ENCODE measurements at regions not wholly inside any gene's neighbourhood (a gene's known extent, or its start where the extent isn't known, plus 50 kb on each side); places are given as distances from the start of the nearest gene placed in this dataset.
"Not testable (repeated sequence)": the region's sequence is repeated elsewhere in the genome, so short reads cannot be mapped to it uniquely, and the experiment has no call there.

GRCh38 chr6:16922282-16922681 lies 161.0 kb upstream of the ATXN1 start:
- DNase-seq (ENCODE audit: low spot score) = no peak
- in situ Hi-C loops (cut with HindIII; ENCODE audit: low sequenced_read_pairs) = no loop called here

- DNase-seq (ENCODE audit: low spot score) = no peak
- in situ Hi-C loops (cut with HindIII; ENCODE audit: low sequenced_read_pairs) = no loop called here
Measured at GRCh38 chr6:16921399-16922110, 160.3 kb upstream of the ATXN1 start.

GRCh38 chr6:16918586-16918985 lies 157.3 kb upstream of the ATXN1 start:
- in situ Hi-C loops (cut with HindIII; ENCODE audit: low sequenced_read_pairs) = no loop called here
- DNase-seq (ENCODE audit: low spot score) = no peak

- in situ Hi-C loops (cut with HindIII; ENCODE audit: low sequenced_read_pairs) = no loop called here
- no peak for DNase-seq (ENCODE audit: low spot score)
Measured at GRCh38 chr6:16914184-16914583, 152.9 kb upstream of the ATXN1 start.

GRCh38 chr6:16912756-16913155 lies 151.5 kb upstream of the ATXN1 start:
- no peak for DNase-seq (ENCODE audit: low spot score)
- in situ Hi-C loops (cut with HindIII; ENCODE audit: low sequenced_read_pairs) = no loop called here

GRCh38 chr6:16911088-16911487 lies 149.8 kb upstream of the ATXN1 start:
- no peak for DNase-seq (ENCODE audit: low spot score)
- in situ Hi-C loops (cut with HindIII; ENCODE audit: low sequenced_read_pairs) = no loop called here

GRCh38 chr6:16909658-16910360 lies 148.5 kb upstream of the ATXN1 start:
- in situ Hi-C loops (cut with HindIII; ENCODE audit: low sequenced_read_pairs) = no loop called here
- no peak for DNase-seq (ENCODE audit: low spot score)

- in situ Hi-C loops (cut with HindIII; ENCODE audit: low sequenced_read_pairs) = no loop called here
- DNase-seq (ENCODE audit: low spot score) = no peak
Measured at GRCh38 chr6:16907991-16908390, 146.7 kb upstream of the ATXN1 start.

GRCh38 chr6:16904957-16905356 lies 143.7 kb upstream of the ATXN1 start:
- in situ Hi-C loops (cut with HindIII; ENCODE audit: low sequenced_read_pairs) = no loop called here
- no peak for DNase-seq (ENCODE audit: low spot score)

GRCh38 chr6:16903470-16903869 lies 142.2 kb upstream of the ATXN1 start:
- no peak for DNase-seq (ENCODE audit: low spot score)

GRCh38 chr6:16902502-16902901 lies 141.2 kb upstream of the ATXN1 start:
- no peak for DNase-seq (ENCODE audit: low spot score)
- in situ Hi-C loops (cut with HindIII; ENCODE audit: low sequenced_read_pairs) = no loop called here

More at GRCh38 chr6:16903470-16903869, 142.2 kb upstream of the ATXN1 start:
- in situ Hi-C loops (cut with HindIII; ENCODE audit: low sequenced_read_pairs) = no loop called here

GRCh38 chr6:16901782-16902181 lies 140.5 kb upstream of the ATXN1 start:
- peak; percentile 10 for DNase-seq (ENCODE audit: low spot score)
- in situ Hi-C loops (cut with HindIII; ENCODE audit: low sequenced_read_pairs) = no loop called here

GRCh38 chr6:16901306-16901705 lies 140.0 kb upstream of the ATXN1 start:
- no peak for DNase-seq (ENCODE audit: low spot score)
- in situ Hi-C loops (cut with HindIII; ENCODE audit: low sequenced_read_pairs) = no loop called here

- in situ Hi-C loops (cut with HindIII; ENCODE audit: low sequenced_read_pairs) = no loop called here
- no peak for DNase-seq (ENCODE audit: low spot score)
Measured at GRCh38 chr6:16898640-16899396, 137.6 kb upstream of the ATXN1 start.

GRCh38 chr6:16897669-16898068 lies 136.4 kb upstream of the ATXN1 start:
- in situ Hi-C loops (cut with HindIII; ENCODE audit: low sequenced_read_pairs) = no loop called here
- DNase-seq (ENCODE audit: low spot score) = no peak

- DNase-seq (ENCODE audit: low spot score) = no peak
- in situ Hi-C loops (cut with HindIII; ENCODE audit: low sequenced_read_pairs) = no loop called here
Measured at GRCh38 chr6:16894301-16894700, 133.0 kb upstream of the ATXN1 start.

GRCh38 chr6:16891110-16891509 lies 129.8 kb upstream of the ATXN1 start:
- DNase-seq (ENCODE audit: low spot score) = not testable (repeated sequence)

GRCh38 chr6:16885411-16886160 lies 124.3 kb upstream of the ATXN1 start:
- in situ Hi-C loops (cut with HindIII; ENCODE audit: low sequenced_read_pairs) = no loop called here
- DNase-seq (ENCODE audit: low spot score) = no peak

More at GRCh38 chr6:16891110-16891509, 129.8 kb upstream of the ATXN1 start:
- in situ Hi-C loops (cut with HindIII; ENCODE audit: low sequenced_read_pairs) = not testable (repeated sequence)

GRCh38 chr6:16884526-16884925 lies 123.3 kb upstream of the ATXN1 start:
- no peak for DNase-seq (ENCODE audit: low spot score)
- in situ Hi-C loops (cut with HindIII; ENCODE audit: low sequenced_read_pairs) = no loop called here
